RPMI7951 (cell line): ENCODE measurements at regions not wholly inside any gene's neighbourhood (a gene's known extent, or its start where the extent isn't known, plus 50 kb on each side); places are given as distances from the start of the nearest gene placed in this dataset.
"Not testable (repeated sequence)": the region's sequence is repeated elsewhere in the genome, so short reads cannot be mapped to it uniquely, and the experiment has no call there.

Experiments
- DNase-seq: peaks from one replicate; pipeline ENCODE4 v3.0.0-alpha.2; 2012; ENCODE audit warnings: low read depth

GRCh38 chr7:54355842-54356241 lies 186.3 kb upstream of the VSTM2A start:
- DNase-seq: no peak

GRCh38 chr7:54360075-54360840 lies 181.9 kb upstream of the VSTM2A start:
- DNase-seq: no peak

- DNase-seq: no peak
Observed at GRCh38 chr7:54390565-54390964, 151.6 kb upstream of the VSTM2A start.

- DNase-seq: no peak
Observed at GRCh38 chr7:54392935-54393334, 149.2 kb upstream of the VSTM2A start.

- peak; percentile 31 for DNase-seq
Observed at GRCh38 chr7:54394834-54395233, 147.3 kb upstream of the VSTM2A start.

GRCh38 chr7:54397836-54398612 lies 144.2 kb upstream of the VSTM2A start:
- no peak for DNase-seq

GRCh38 chr7:54398863-54399262 lies 143.3 kb upstream of the VSTM2A start:
- DNase-seq: no peak

- DNase-seq: no peak
Observed at GRCh38 chr7:54409917-54410316, 132.3 kb upstream of the VSTM2A start.

GRCh38 chr7:54416678-54417077 lies 125.5 kb upstream of the VSTM2A start:
- DNase-seq: no peak

GRCh38 chr7:54419209-54419608 lies 123.0 kb upstream of the VSTM2A start:
- no peak for DNase-seq

GRCh38 chr7:54426406-54426805 lies 115.8 kb upstream of the VSTM2A start:
- peak; percentile 71 for DNase-seq

- DNase-seq: peak; percentile 30
Observed at GRCh38 chr7:54429111-54429510, 113.1 kb upstream of the VSTM2A start.

GRCh38 chr7:54439391-54439790 lies 102.8 kb upstream of the VSTM2A start:
- DNase-seq: no peak

- DNase-seq: not testable (repeated sequence)
Observed at GRCh38 chr7:54444046-54444686, 98.0 kb upstream of the VSTM2A start.

- DNase-seq: not testable (repeated sequence)
Observed at GRCh38 chr7:54453168-54453567, 89.0 kb upstream of the VSTM2A start.

GRCh38 chr7:54454700-54455099 lies 87.5 kb upstream of the VSTM2A start:
- DNase-seq: not testable (repeated sequence)

GRCh38 chr7:54465095-54465494 lies 77.1 kb upstream of the VSTM2A start:
- no peak for DNase-seq

GRCh38 chr7:54469740-54470139 lies 72.4 kb upstream of the VSTM2A start:
- DNase-seq: no peak

- DNase-seq: no peak
Observed at GRCh38 chr7:54476609-54477008, 65.6 kb upstream of the VSTM2A start.

- DNase-seq: peak; percentile 3
Observed at GRCh38 chr7:54477083-54477482, 65.1 kb upstream of the VSTM2A start.

GRCh38 chr7:54483523-54483922 lies 58.7 kb upstream of the VSTM2A start:
- DNase-seq: peak; percentile 21

- no peak for DNase-seq
Observed at GRCh38 chr7:54485044-54485443, 57.1 kb upstream of the VSTM2A start.
